Lung (tissue), 11 donors: ENCODE measurements at regions not wholly inside any gene's neighbourhood (a gene's known extent, or its start where the extent isn't known, plus 50 kb on each side); places are given as distances from the start of the nearest gene placed in this dataset.

Experiments used
- ATAC-seq: fragments of 200-7000 bp; cut with Tn5 transposase; one replicate; pipeline ENCODE4 v1.9.1; 2020; ENCODE audit warnings: moderate number of reproducible peaks; ENCODE audit not compliant: insufficient read depth, low FRiP score
- DNase-seq, 3 donors: peaks; one replicate each; pipeline ENCODE4 v3.0.0-alpha.2; 2013 to 2017
- H3K27ac ChIP-seq, 2 donors: one replicate each; pipeline ENCODE4 v1.5.1; 2013; ENCODE audit warnings: mild to moderate bottlenecking in 2 of 2, moderate library complexity in 2 of 2, control low read depth in 1 of 2, inconsistent platforms in 1 of 2, low read depth in 1 of 2, low read length in 1 of 2
- H3K27me3 ChIP-seq, 3 donors: one replicate each; pipeline ENCODE4 v1.5.1; 2013; ENCODE audit warnings: low read length in 2 of 3; ENCODE audit not compliant: control insufficient read depth in 3 of 3, insufficient read depth in 3 of 3
- H3K36me3 ChIP-seq, 4 donors: one replicate each; pipeline ENCODE4 v1.5.1; 2013; ENCODE audit warnings: low read length in 4 of 4, mild to moderate bottlenecking in 1 of 4, moderate library complexity in 1 of 4; ENCODE audit not compliant: control insufficient read depth in 4 of 4, insufficient read depth in 4 of 4
- H3K4me1 ChIP-seq, 5 donors: one replicate each; pipeline ENCODE4 v1.5.1; 2013; ENCODE audit warnings: low read length in 5 of 5, mild to moderate bottlenecking in 2 of 5, moderate library complexity in 1 of 5; ENCODE audit not compliant: control insufficient read depth in 5 of 5, insufficient read depth in 5 of 5
- H3K4me3 ChIP-seq: one replicate; pipeline ENCODE4 v1.5.1; 2013; ENCODE audit warnings: mild to moderate bottlenecking, control low read depth, moderate library complexity
- H3K9ac ChIP-seq, 2 donors: one replicate each; pipeline ENCODE4 v1.5.1; 2013; ENCODE audit warnings: low read length in 2 of 2, control low read depth in 1 of 2; ENCODE audit not compliant: insufficient read depth in 1 of 2
- H3K9me3 ChIP-seq, 4 donors: one replicate each; pipeline ENCODE4 v1.5.1; 2013; ENCODE audit warnings: low read length in 3 of 4, mild to moderate bottlenecking in 1 of 4, moderate library complexity in 1 of 4; ENCODE audit not compliant: control insufficient read depth in 4 of 4, insufficient read depth in 3 of 4
- WGBS, 2 donors: extraction: QIAGEN DNeasy Blood & Tissue Kit; methylation state at CpG; one replicate each; pipeline ENCODE4 v1.1.7; 2013; 5-methylcytosine and 5-hydroxymethylcytosine counted together
- TF ChIP-seq, protein P1 (sequence below): IDR thresholded peaks from 2 replicates; pipeline ENCODE4 v1.5.1; 2012; ENCODE audit warnings: mild to moderate bottlenecking; ENCODE audit errors: control extremely low read depth, extremely low read depth
- donor health status: control.
- donor health status: control.
- donor health status: Bipolar disorder and iron deficiency.
- donor health status: healthy.
- donor health status: DM: yes; HTN: yes; CAD: no.

DNA sequence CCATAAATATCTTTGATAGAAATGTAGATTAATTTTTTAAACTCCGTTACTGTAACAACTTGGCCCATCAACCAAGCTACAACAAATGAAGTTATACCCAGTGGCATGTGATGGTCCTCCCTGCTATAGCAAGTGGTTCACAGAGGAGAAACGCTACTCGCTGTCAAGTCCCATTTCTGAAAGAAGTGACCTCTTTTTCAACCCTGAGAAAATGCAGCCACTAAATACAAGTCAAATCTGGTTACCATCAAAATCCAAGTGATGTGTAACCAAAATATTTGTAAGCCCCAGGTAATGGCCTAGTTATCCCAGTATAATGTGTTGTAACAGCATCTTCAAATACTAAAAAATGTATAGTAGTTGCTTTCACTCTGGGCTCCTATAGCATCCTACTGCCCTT, 151.8 kb downstream of the MIS18A start:
- H3K4me1 ChIP-seq, result no peaks in the 10 kb centered on the region
- TF ChIP-seq, protein P1, sequence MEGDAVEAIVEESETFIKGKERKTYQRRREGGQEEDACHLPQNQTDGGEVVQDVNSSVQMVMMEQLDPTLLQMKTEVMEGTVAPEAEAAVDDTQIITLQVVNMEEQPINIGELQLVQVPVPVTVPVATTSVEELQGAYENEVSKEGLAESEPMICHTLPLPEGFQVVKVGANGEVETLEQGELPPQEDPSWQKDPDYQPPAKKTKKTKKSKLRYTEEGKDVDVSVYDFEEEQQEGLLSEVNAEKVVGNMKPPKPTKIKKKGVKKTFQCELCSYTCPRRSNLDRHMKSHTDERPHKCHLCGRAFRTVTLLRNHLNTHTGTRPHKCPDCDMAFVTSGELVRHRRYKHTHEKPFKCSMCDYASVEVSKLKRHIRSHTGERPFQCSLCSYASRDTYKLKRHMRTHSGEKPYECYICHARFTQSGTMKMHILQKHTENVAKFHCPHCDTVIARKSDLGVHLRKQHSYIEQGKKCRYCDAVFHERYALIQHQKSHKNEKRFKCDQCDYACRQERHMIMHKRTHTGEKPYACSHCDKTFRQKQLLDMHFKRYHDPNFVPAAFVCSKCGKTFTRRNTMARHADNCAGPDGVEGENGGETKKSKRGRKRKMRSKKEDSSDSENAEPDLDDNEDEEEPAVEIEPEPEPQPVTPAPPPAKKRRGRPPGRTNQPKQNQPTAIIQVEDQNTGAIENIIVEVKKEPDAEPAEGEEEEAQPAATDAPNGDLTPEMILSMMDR, result no peak
- WGBS, 2 donors, result 78 to 88% methylated on average over 3 of the region's 3 CpGs
- no peaks in the 10 kb centered on the region for H3K36me3 ChIP-seq
- no peaks in the 10 kb centered on the region for H3K27me3 ChIP-seq
- no peak overlapping the region for H3K27ac ChIP-seq
- ATAC-seq, result no peak
- H3K9ac ChIP-seq, result no peak overlapping the region
- no peak overlapping the region for H3K4me3 ChIP-seq
- peaks cover 0 to 8% (median 3%) of the 10 kb centered on the region in 4 donors for H3K9me3 ChIP-seq
- DNase-seq, result no peak

DNA sequence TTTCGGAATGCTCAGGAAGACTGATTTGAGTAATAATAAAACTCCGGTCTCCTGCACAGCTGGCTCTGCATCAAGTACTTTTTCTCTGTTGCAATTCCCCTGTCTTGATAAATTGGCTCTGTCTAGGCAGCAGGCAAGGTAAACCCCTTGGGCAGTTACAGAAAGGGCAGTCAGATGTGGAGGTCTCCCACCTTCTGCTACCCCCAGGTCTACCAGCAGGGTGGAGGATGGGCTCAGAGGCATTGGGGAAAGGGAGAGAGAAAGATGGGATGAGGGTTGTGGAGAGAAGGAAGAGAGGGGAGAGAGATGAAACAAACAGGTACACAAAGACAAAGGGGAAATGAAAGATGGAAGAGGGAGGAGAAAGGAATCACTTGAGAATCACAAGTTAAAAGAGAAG, 156.8 kb downstream of the MIS18A start:
- 89% methylated on average over 2 of the region's 2 CpGs for WGBS, 2 donors
- H3K27me3 ChIP-seq, result no peaks in the 10 kb centered on the region
- TF ChIP-seq, protein P1, result no peak
- H3K9ac ChIP-seq, result no peak overlapping the region
- ATAC-seq (no peak), DNase-seq (no peak)
- no peak overlapping the region for H3K27ac ChIP-seq
- H3K9me3 ChIP-seq, result peaks cover 0 to 8% (median 3%) of the 10 kb centered on the region in 4 donors
- H3K4me3 ChIP-seq, result no peak overlapping the region
- no peaks in the 10 kb centered on the region for H3K36me3 ChIP-seq
- no peaks in the 10 kb centered on the region for H3K4me1 ChIP-seq

DNA sequence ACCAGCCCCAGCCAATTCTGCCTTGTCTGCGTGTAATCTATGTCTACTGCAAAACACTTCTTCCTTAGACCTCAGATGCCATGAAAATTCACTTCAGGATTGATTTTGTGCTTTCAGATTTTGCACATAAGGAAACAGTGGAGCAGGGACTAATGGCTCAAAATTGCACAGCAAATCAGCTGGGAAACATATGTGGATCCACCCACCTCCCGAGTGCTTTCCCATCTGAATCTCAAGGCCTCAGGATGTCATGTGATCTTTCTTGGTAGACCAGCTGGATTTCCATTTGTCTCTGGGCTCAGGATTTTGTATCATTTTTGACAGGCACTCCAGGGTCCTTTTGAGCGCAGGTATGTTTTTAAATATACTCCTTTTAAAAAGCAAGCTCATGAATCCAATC, 158.6 kb downstream of the MIS18A start:
- Histone ChIP-seq H3K36me3 (no peaks in the 10 kb centered on the region), H3K4me1 (no peaks in the 10 kb centered on the region), H3K9me3 (peaks cover 0 to 8% (median 3%) of the 10 kb centered on the region in 4 donors), H3K27ac (no peak overlapping the region), H3K27me3 (no peaks in the 10 kb centered on the region), H3K9ac (no peak overlapping the region), H3K4me3 (no peak overlapping the region)
- no peak for ATAC-seq
- WGBS, 2 donors, result 88 to 92% methylated on average over 3 of the region's 3 CpGs
- TF ChIP-seq, protein P1, result no peak
- DNase-seq, result no peak

DNA sequence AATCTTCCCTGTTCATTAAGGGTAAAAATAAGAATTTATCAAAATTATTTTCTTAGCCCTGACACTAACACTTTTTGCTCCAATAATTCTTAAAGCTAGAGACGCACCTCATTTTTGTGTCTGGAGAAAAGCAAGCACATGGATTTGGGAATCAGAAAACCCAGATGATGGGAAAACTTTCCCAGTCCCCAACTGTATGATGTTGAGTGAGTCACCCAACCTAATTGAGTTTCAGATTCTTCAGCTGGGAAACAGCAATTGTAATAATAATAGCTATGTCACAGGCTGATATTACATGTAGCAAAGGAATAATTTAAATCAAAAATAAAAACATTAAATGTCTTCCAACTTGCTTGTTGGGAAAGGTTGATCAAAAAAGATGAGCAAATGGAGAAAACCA, 159.0 kb downstream of the MIS18A start:
- Histone ChIP-seq H3K36me3 (no peaks in the 10 kb centered on the region), H3K9me3 (peaks cover 0 to 8% (median 3%) of the 10 kb centered on the region in 4 donors), H3K27me3 (no peaks in the 10 kb centered on the region), H3K4me1 (no peaks in the 10 kb centered on the region), H3K9ac (no peak overlapping the region), H3K4me3 (no peak overlapping the region), H3K27ac (no peak overlapping the region)
- ATAC-seq (no peak), DNase-seq (no peak)
- 94 to 95% methylated on average over 1 of the region's 1 CpG for WGBS, 2 donors
- TF ChIP-seq, protein P1, result no peak
